ENCODE measurements at regions not wholly inside any gene's neighbourhood (a gene's known extent, or its start where the extent isn't known, plus 50 kb on each side); places are given as distances from the start of the nearest gene placed in this dataset.

DNA sequence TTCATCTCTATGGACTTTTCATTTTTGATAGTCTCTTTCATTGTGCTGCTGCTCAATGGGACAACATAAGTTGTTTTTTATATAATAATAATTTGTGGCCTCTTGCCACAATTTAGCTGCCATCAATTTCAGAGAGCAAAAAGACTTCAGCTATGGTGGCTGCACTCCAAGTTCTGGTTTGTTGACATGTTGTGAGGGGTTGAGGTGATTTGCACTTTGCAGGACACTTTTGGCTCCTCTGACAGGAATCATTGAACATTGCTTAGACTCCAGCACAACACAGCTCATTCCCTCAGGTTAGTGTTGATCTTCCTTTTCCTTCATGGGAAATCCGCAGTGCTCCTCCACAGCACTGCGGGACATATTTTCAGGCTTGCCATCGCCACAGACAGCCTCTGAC is 725.4 kb upstream of the TSPY4 start:
- Histone ChIP-seq H3K79me2 (ENCODE audit: control insufficient read depth, insufficient read depth, low read length) (no peaks in the 10 kb centered on the region), H3K4me3 (replicated peaks in 1 of 3; ENCODE audit: insufficient read depth in 1 of 3, low read depth in 1 of 3, low read length in 3 of 3) (no peak overlapping the region), H2AFZ (ENCODE audit: low read depth, low read length) (no peak overlapping the region), H3K9ac (replicated peaks; ENCODE audit: extremely low read depth, insufficient read depth, low read length) (no peak overlapping the region), H3K27me3 (ENCODE audit: control insufficient read depth in 2 of 2, insufficient read depth in 2 of 2, low read length in 2 of 2) (no peaks in the 10 kb centered on the region), H3K4me1 (ENCODE audit: control insufficient read depth, extremely low read depth, insufficient read depth, low read length) (no peaks in the 10 kb centered on the region), H3K9me3 (replicated peaks; ENCODE audit: control insufficient read depth, insufficient read depth, low read length) (no peaks in the 10 kb centered on the region), H3K9me1 (replicated peaks; ENCODE audit: control insufficient read depth, extremely low read depth, insufficient read depth, low read length) (no peaks in the 10 kb centered on the region), H3K36me3 (ENCODE audit: control insufficient read depth in 2 of 2, extremely low read depth in 1 of 2, insufficient read depth in 2 of 2, low read length in 2 of 2) (no peaks in the 10 kb centered on the region), H3K4me2 (ENCODE audit: insufficient read depth, low read length) (no peak overlapping the region), H4K20me1 (replicated peaks; ENCODE audit: control insufficient read depth, extremely low read depth, insufficient read depth, low read length) (no peaks in the 10 kb centered on the region), H3K27ac (ENCODE audit: insufficient read depth, low read depth, low read length) (no peak overlapping the region)
- BruUV-seq (replicated peaks) = no TSS peak
- no peak for TF ChIP-seq POLR2AphosphoS5 (IDR thresholded peaks at IDR 0.05; ENCODE audit: insufficient read depth, low read depth, low read length)
- no peak for TF ChIP-seq POLR2A (IDR thresholded peaks at IDR 0.05; ENCODE audit: low read depth, low read length)
- no peak for TF ChIP-seq MYC (IDR thresholded peaks at IDR 0.05; ENCODE audit: low read depth, low read length)
- TF ChIP-seq, protein P1, sequence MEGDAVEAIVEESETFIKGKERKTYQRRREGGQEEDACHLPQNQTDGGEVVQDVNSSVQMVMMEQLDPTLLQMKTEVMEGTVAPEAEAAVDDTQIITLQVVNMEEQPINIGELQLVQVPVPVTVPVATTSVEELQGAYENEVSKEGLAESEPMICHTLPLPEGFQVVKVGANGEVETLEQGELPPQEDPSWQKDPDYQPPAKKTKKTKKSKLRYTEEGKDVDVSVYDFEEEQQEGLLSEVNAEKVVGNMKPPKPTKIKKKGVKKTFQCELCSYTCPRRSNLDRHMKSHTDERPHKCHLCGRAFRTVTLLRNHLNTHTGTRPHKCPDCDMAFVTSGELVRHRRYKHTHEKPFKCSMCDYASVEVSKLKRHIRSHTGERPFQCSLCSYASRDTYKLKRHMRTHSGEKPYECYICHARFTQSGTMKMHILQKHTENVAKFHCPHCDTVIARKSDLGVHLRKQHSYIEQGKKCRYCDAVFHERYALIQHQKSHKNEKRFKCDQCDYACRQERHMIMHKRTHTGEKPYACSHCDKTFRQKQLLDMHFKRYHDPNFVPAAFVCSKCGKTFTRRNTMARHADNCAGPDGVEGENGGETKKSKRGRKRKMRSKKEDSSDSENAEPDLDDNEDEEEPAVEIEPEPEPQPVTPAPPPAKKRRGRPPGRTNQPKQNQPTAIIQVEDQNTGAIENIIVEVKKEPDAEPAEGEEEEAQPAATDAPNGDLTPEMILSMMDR (IDR thresholded peaks at IDR 0.05; ENCODE audit: extremely low read depth in 1 of 2, insufficient read depth in 1 of 2, low read depth in 1 of 2, low read length in 2 of 2) = no peak
- TF ChIP-seq JUN (IDR thresholded peaks at IDR 0.05; ENCODE audit: borderline replicate concordance, insufficient read depth, insufficient read length, low read depth) = no peak
- no peak for TF ChIP-seq FOS (IDR thresholded peaks at IDR 0.05; ENCODE audit: borderline replicate concordance, insufficient read depth, low read length)
- TF ChIP-seq, protein P2, sequence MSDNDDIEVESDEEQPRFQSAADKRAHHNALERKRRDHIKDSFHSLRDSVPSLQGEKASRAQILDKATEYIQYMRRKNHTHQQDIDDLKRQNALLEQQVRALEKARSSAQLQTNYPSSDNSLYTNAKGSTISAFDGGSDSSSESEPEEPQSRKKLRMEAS (IDR thresholded peaks at IDR 0.05; ENCODE audit: insufficient read depth, insufficient read length) = no peak
- no peak for TF ChIP-seq EZH2 (IDR thresholded peaks at IDR 0.05; ENCODE audit: borderline replicate concordance, low read depth, low read length, severe bottlenecking)
- TF ChIP-seq GATA2 (IDR thresholded peaks at IDR 0.05; ENCODE audit: insufficient read depth, insufficient read length, low read depth, low read length) = no peak
- dilution Hi-C loops (cut with MboI; ENCODE audit: extremely low pct_ligation_motif_present, low sequenced_read_pairs) (no loop called here), intact Hi-C loops (cut with micrococcal nuclease) (no loop called here)
- ChIA-PET CTCF (no interaction called here), POLR2A (no interaction called here)
- DNase-seq (ENCODE audit: low read depth, low spot score) = no peak
- FAIRE-seq = no peak

Data from endothelial cell of umbilical vein (primary cell).